ENCODE measurements at regions not wholly inside any gene's neighbourhood (a gene's known extent, or its start where the extent isn't known, plus 50 kb on each side); places are given as distances from the start of the nearest gene placed in this dataset.
"Not testable (repeated sequence)": the region's sequence is repeated elsewhere in the genome, so short reads cannot be mapped to it uniquely, and the experiment has no call there.

GRCh38 chr6:67467341-67467740 lies 1167.7 kb upstream of the ADGRB3 start:
- DNase-seq: no peak

GRCh38 chr6:67462725-67463124 lies 1172.4 kb upstream of the ADGRB3 start:
- DNase-seq: not testable (repeated sequence)

GRCh38 chr6:67459556-67459955 lies 1175.5 kb upstream of the ADGRB3 start:
- no peak for DNase-seq

- DNase-seq: no peak
Observed at GRCh38 chr6:67458265-67458664, 1176.8 kb upstream of the ADGRB3 start.

GRCh38 chr6:67451874-67452273 lies 1183.2 kb upstream of the ADGRB3 start:
- DNase-seq: no peak

- no peak for DNase-seq
Observed at GRCh38 chr6:67450641-67451040, 1184.4 kb upstream of the ADGRB3 start.

- DNase-seq: no peak
Observed at GRCh38 chr6:67449602-67450001, 1185.5 kb upstream of the ADGRB3 start.

- no peak for DNase-seq
Observed at GRCh38 chr6:67433124-67433523, 1202.0 kb upstream of the ADGRB3 start.

- DNase-seq: no peak
Observed at GRCh38 chr6:67431076-67431475, 1204.0 kb upstream of the ADGRB3 start.

- not testable (repeated sequence) for DNase-seq
Observed at GRCh38 chr6:67426686-67427085, 1208.4 kb upstream of the ADGRB3 start.

- DNase-seq: no peak
Observed at GRCh38 chr6:67412035-67412434, 1223.0 kb upstream of the ADGRB3 start.

GRCh38 chr6:67411036-67411435 lies 1224.0 kb upstream of the ADGRB3 start:
- DNase-seq: no peak

- no peak for DNase-seq
Observed at GRCh38 chr6:67394254-67394653, 1240.8 kb upstream of the ADGRB3 start.

- DNase-seq: no peak
Observed at GRCh38 chr6:67393356-67393755, 1241.7 kb upstream of the ADGRB3 start.

- no peak for DNase-seq
Observed at GRCh38 chr6:67391955-67392354, 1243.1 kb upstream of the ADGRB3 start.

GRCh38 chr6:67369679-67370078 lies 1265.4 kb upstream of the ADGRB3 start:
- no peak for DNase-seq

GRCh38 chr6:67362976-67363375 lies 1272.1 kb upstream of the ADGRB3 start:
- DNase-seq: no peak

- no peak for DNase-seq
Observed at GRCh38 chr6:67361264-67361663, 1273.8 kb upstream of the ADGRB3 start.

- DNase-seq: no peak
Observed at GRCh38 chr6:67358241-67358640, 1276.8 kb upstream of the ADGRB3 start.

GRCh38 chr6:67353861-67354260 lies 1281.2 kb upstream of the ADGRB3 start:
- DNase-seq: no peak

- no peak for DNase-seq
Observed at GRCh38 chr6:67352717-67353116, 1282.4 kb upstream of the ADGRB3 start.

GRCh38 chr6:67350729-67351128 lies 1284.4 kb upstream of the ADGRB3 start:
- no peak for DNase-seq

- peak; percentile 3 for DNase-seq
Observed at GRCh38 chr6:67345946-67346345, 1289.1 kb upstream of the ADGRB3 start.

GRCh38 chr6:67336014-67336413 lies 1299.1 kb upstream of the ADGRB3 start:
- DNase-seq: no peak

- DNase-seq: no peak
Observed at GRCh38 chr6:67331304-67331703, 1303.8 kb upstream of the ADGRB3 start.

- no peak for DNase-seq
Observed at GRCh38 chr6:67328269-67328668, 1306.8 kb upstream of the ADGRB3 start.
